GM11168 (cell line): ENCODE measurements at regions not wholly inside any gene's neighbourhood (a gene's known extent, or its start where the extent isn't known, plus 50 kb on each side); places are given as distances from the start of the nearest gene placed in this dataset.

Source experiments
- in situ Hi-C: fragments of 300-500 bp; cut with MboI; formaldehyde crosslinking; loops from one replicate; pipeline ENCODE4 v1.12.0; 2022; ENCODE audit warnings: low sequenced_read_pairs; ENCODE audit not compliant: unreplicated experiment

DNA sequence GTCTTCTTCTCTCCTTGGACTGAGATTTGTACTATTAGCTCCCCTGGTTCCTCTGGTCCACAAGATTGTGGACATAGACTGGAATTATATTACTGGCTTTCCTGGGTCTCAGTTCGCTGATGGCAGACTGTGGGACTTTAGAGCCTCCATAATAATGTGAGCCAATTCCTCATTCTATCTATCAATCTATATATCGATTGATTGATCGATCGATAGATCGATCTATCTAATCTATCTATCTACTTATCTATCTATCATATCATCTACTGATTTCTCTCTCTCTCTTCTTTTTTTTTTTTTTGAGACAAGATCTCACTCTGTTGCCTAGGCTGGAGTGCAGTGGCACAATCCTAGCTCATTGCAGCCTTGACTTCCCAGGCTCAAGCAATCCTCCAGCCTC lies 51.5 kb upstream of the DDR1 start:
- in situ Hi-C loops = no loop called here

DNA sequence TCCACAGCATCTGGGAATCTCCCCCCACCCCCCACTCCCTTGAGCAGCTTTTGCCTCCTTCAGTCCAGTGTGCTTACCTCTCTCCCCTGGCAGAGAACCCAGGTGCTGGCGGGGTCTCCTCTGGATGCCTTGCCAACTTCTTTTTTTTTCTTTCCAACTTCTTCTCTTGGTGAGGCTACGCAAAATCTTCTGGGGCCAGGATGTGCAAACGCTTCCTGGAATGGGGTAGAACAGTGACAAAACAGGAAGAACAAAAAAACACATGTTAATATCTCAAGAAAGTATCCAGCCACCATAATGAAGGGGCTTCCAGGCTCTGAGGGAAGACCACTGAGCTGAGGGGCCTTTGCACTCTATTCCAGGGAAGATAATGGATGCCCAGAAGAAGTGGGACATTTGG lies 53.9 kb upstream of the DDR1 start:
- in situ Hi-C loops = no loop called here

DNA sequence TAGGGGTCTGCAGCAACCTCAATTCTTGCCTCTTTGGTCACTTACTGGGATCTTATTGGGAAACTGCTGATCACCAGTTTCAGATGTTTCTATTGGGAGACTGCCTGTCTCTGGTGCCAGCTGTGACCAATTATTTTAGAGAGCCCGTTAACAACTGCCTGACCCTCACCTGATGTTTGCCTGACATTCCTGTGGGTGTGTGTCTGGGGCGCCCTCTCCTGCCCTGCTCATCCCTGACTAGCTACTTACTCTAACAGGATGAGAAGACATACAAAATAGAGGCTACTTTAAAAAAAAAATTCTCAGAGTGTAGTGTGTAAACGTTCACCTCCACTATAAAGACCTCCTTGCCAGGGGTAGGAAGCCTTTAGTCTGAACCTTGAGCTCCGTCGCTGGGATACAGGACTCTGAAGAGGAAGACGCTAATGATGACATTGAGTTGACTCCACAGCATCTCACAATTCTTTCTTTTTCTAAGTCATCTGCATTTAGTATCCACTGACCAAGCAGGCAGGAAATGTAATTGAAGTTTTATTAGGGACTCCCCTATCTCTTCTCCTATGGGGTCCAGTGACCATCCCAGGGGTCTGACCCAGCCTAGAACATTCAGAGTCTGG lies 54.6 kb upstream of the DDR1 start:
- in situ Hi-C loops = no loop called here

DNA sequence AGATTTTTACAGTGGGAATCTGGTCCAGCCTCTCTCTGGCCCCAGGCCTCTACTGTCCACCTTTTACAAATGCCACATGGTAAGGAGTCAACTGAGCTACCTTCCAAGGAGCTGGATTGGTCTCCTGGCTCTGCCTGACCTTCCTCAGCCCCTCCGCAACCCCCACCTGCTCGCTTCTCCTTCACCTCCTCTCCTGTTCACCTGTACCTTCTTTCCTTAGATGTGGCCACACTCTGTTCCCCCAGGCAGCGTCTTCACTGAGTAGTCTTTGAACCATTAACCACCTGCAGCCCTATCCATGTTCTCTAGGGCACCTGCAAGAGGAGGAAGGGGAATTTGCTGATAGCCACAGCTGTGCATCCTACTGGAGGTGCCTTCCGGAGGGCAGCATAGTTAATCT lies 55.3 kb upstream of the DDR1 start:
- in situ Hi-C loops = no loop called here

DNA sequence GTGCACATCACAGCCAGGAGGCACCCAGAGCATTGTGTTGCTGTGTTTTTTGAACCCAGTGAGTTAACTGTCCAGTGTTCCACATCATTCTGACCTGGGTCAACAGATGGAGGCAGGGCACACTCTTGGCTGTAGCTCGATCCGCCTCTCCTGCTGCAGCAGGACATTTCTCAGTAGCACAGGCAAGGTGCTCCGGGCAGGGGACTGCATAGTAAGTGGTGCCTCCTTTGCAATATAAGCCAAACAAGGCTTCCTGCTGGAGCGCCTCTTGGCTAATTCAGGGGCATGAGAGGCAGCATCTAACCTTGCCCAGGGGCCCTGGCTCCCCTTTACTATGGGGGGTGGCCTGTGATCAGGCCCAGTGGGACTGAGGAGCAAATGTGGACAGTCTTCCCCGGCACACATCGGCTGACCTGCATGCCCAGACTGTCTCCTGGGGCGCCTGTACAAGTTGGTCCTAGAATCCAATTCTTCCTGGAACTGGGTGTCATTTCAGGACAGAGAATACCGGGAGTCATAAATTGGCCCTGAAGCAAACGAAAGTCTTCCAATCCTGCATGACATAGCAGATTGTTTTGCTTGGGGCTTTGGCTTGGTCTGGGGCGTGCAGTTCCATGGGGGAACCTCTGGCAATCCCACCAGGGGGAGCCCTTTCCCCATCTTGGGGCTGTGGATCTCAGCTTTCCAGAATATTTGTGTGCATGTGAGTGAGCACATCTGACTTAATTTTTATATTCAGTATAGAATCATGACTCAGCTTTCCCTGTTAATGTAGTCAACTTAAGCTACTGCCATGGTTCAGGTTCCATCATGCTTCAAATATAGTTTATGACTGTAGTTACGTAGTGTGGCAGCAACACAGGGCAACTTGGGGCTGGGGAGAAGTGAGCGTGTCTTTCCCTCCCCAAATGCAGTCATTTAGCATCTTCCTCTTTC lies 56.0 kb upstream of the DDR1 start:
- in situ Hi-C loops = no loop called here

DNA sequence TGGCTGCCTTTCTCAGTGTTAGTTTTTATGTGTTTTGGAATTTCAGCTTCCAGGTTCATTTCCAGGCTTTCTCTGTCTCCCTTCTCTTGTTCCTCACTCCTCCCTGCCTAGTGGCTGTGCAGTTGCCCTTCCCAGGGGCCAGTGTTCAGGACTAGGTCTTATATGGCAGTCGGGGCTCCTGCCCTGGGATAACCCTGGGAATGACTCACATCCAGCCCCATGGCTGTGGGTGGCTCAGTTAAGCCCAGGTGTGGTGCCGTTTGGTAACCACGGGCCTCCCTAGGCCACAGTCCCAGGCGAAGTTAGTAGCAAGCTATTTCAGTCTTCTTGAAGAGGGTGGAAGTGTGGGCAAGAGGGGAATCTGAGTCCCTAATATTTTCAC lies 57.4 kb upstream of the DDR1 start:
- in situ Hi-C loops = no loop called here

DNA sequence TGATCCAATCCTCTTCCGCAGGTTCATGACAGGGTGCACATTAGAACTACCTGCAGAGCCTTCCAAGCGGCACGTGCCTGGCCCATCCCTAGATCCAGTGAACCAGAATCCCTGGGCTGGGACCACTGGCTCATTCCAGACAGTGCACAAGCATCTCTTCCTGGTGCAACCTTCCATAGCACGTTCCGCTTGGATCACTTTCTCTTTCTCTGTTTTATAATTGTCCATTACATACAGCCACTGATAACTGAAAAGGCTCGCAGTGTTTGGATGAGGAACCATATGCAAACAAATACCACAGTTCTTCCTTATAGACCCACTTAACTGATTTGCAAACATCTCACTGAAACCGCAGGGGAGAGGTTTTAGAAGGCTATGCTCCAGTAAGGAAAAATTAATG lies 59.6 kb upstream of the DDR1 start:
- in situ Hi-C loops = loop anchor here (5.0 kb wide), 1 partner anchor 263 kb away; no protein-coding TSS in a partner anchor

DNA sequence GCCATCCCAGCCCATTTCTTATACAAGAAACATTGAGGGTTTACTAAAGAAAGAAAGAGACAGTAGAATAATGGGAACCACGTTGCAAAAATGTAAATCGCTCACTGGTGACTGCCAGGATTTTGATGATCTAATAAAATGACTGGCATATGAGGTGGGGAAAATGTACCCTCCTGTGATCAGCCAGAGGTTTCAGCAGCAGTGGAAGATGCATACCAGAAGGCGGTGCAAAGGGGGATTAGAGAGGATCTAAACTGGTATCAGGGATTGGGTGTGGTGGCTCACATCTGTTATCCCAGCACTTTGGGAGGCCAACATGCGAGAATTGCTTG lies 60.8 kb upstream of the DDR1 start:
- in situ Hi-C loops = loop anchor here (5.0 kb wide), 1 partner anchor 264 kb away; no protein-coding TSS in a partner anchor

DNA sequence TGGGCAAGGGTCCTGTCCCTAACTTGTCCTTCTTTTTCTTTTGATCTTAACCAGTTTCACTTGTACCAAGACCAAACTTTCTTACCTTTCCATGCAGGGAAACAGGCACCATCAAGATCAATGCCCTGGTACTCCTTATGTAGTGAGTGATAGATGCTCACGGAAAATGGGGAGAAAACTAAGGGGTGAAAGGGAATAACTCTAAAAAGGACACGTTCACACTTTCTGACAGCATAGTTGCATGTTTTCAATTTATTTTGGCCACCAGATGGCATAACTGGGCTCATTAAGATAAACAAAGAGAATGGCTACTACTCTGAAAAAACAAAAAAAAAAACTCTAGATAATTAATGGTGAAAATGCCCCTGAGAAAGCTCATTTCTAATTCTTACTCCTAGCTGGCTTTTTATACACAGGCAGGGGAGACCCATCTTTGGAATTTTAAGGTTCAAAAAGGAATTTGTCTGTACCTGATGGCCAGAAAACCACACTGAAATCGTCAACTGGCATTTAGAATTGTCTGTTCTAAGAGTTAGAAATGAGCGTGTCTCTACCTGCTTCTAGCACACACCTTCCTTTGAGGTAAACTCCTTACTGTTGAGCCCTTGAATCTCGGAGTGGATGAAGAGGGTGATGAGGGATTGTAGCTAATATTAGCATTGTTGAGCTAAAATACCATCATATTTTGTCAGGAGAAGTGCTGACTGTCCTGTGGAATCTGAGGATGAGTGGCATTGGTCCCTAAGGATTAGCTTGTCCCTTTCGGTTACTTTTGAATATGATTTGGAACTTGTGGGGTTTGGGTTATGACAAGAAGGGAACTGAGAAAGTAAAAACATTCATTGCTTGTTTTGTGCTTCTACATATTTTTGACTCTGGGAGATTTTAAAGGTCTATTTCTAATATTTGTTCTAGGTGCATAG lies 62.2 kb upstream of the DDR1 start:
- in situ Hi-C loops = loop anchor here (5.0 kb wide), 1 partner anchor 265 kb away; no protein-coding TSS in a partner anchor

DNA sequence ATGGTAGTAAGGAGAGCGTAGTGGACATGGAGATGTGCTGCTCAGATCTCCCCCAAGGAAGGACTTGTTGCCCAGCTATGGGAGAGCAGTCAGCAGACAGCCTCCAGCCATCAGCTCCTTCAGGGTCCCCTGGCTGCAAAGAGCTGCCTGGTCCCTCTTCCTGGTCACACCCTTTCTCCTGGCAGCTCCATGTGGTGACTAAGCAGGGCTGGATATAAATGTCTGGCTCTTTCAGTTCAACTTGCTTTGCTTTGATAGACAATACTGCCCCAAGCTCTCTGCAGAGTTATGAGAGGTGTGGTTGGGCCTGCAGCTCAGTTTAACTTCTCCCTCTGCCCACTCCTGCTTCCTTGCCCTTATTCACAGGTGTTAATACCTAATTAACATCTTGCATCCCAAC lies 64.1 kb upstream of the DDR1 start:
- in situ Hi-C loops = loop anchor here (5.0 kb wide), 1 partner anchor 267 kb away; no protein-coding TSS in a partner anchor

DNA sequence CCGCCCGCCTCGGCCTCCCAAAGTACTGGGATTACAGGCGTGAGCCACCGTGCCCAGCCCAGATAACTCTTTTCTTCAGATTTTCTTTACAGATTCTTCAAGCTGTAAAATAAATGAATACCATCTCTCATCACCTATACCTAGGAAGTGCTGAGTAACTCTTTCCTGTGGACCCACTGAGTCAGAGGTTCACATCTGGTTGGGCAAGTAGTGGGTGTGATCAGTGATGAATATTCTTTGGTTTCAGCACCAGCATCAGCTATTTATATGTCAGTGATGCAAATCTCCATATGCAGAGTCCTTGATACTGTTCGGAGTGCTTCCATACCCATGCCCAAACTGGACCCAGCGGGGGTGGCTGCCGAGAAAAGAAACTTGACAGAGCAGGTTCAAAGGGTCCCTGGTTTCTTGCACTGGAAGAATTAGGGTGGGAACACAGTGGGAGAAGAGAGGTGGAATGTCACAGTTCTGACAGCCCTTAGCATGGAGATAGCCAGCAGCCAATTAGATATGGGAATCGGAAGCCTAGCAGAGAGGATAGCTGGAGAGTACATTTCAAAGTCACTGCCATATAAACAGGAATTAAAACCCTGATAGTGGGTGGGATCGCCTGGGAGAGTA lies 64.9 kb upstream of the DDR1 start:
- in situ Hi-C loops = loop anchor here (5.0 kb wide), 1 partner anchor 82 kb away; no protein-coding TSS in a partner anchor

DNA sequence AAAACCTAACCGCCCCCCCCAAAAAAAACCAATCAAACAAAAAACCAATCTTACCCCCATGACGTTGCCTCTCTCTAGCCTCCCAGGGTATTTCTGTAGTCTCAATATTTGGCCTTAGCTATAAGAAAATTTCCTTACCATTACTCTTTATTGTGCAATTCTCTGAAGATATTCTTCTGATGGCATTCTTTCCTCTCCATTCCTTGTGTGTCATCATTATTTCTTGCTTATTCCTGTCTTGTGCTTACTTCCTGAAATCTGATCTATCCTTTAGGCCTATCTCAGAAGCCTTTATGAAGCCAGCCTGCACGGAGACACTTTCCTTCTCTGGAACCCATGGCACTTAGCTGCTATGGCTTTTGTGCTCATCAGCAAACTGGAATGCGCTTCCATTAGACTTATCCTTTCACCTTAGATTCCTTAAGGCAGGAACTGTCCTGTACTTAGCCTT lies 65.9 kb upstream of the DDR1 start:
- in situ Hi-C loops = loop anchor here (5.0 kb wide), 1 partner anchor 81 kb away; no protein-coding TSS in a partner anchor

DNA sequence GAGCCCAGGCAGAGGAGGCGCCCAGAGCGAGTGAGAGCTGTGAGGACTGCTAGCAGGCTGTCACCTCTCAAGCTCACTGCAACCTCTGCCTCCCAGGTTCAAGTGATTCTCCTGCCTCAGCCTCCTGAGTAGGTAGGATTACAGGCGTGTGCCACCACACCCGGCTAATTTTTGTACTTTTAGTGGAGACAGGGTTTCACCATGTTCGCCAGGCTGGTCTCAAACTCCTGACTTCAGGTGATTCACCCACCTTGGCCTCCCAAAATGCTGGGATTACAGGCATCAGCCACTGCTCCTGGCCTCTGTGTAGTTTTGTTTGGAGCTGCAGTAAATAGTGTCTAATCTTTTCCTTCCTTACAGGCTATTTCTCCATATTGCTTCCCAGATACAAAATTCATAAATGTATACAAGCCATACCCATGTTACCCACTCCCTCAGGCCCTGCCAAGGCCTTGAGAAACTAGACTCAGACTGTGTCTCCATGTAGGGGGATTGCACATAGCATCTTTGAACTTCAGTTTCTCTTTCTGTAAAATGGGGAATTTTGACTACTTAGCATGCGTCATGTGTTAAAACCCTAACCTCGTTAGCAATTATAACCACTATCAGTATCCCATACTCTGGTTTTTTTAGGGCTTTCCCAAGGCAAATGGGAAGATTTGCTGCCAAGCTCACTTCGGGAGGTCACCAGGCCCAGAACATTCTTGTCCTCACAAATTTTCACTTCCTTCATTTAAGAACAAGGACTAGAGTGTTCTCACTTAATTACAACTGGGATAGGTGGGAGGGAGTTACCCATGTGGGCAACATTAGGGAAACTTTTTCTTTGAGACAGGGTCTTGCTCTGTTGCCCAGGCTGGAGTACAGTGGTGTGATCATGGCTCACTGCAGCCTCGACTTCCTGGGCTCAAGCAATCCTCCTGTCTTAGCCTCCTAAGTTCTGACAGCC lies 67.3 kb upstream of the DDR1 start:
- in situ Hi-C loops = loop anchor here (5.0 kb wide), 1 partner anchor 80 kb away; no protein-coding TSS in a partner anchor

DNA sequence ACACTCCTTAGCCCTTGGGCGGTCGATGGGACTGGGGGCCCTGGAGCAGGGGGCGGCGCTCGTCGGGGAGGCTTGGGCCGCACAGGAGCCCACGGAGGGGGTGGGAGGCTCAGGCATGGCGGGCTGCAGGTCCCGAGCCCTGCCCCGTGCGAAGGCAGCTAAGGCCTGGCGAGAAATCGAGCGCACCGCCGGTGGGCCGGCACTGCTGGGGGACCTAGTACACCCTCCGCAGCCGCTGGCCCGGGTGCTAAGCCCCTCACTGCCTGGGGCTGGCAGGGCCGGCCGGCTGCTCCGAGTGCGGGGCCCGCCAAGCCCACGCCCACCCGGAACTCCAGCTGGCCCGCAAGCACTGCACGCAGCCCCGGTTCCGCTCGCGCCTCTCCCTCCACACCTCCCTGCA lies 68.0 kb upstream of the DDR1 start:
- in situ Hi-C loops = loop anchor here (5.0 kb wide), 1 partner anchor 79 kb away; no protein-coding TSS in a partner anchor

DNA sequence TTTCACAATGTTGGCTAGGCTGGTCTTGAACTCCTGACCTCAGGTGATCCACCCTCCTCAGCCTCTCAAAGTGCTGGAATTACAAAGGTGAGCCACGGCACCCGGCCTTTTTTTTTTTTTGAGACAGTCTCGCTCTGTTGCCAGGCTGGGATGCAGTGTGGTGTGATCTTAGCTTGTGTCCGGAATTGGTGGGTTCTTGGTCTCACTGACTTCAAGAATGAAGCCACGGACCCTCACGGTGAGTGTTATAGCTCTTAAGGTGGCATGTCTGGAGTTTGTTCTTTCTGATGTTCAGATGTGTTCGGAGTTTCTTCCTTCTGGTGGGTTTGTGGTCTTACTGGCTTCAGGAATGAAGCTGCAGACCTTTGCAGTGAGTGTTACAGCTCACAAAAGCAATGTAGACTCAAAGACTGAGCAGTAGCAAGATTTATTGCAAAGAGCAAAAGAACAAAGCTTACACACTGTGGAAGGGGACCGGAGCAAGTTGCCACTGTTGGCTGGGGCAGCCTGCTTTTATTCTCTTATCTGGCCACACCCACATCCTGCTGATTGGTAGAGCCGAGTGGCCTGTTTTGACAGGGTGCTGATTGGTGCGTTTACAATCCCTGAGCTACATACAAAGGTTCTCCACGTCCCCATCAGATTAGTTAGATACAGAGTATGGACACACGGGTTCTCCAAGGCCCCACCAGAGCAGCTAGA lies 69.1 kb upstream of the DDR1 start:
- in situ Hi-C loops = loop anchor here (5.0 kb wide), 1 partner anchor 78 kb away; no protein-coding TSS in a partner anchor

DNA sequence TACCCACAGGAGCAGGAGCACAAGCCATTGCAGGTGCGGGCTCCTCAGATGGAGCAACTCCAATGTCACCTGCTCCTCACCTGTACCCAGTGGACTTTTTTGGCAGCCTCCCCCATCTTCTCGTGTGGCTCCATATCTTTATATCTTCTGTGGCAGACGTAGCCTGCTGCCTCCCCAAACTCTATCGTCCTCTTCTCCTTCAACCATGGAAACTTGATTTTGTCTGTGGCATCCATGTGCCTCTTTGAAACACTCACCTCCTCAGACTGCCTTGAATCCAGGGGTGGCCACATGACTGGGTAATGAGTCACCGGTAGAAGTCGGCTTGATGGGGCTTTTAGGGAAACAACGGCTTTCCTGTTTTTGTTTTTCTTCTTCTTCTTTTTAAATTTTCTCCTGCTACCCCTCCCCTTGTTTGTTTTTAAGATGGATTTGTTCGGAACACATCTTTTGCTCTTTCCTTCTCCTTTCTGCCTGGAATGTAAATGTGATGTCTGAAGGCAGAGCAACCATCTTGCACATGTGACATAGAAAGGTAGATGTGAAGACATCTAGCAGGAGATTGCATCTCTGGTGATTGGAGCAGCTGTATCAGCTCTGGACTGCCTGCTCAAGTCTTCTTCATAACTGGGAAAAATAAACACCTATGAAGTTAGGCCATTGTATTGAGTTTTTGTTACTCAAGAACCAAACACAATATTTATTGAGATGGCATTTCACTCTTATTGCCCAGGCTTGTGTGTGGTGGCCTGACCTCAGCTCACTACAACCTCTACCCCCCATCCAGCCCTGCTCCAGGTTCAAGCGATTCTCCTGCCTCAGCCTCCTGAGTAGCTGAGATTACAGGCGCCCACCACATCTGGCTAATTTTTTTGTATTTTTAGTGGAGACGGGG lies 69.9 kb upstream of the DDR1 start:
- in situ Hi-C loops = loop anchor here (5.0 kb wide), 1 partner anchor 77 kb away; no protein-coding TSS in a partner anchor

DNA sequence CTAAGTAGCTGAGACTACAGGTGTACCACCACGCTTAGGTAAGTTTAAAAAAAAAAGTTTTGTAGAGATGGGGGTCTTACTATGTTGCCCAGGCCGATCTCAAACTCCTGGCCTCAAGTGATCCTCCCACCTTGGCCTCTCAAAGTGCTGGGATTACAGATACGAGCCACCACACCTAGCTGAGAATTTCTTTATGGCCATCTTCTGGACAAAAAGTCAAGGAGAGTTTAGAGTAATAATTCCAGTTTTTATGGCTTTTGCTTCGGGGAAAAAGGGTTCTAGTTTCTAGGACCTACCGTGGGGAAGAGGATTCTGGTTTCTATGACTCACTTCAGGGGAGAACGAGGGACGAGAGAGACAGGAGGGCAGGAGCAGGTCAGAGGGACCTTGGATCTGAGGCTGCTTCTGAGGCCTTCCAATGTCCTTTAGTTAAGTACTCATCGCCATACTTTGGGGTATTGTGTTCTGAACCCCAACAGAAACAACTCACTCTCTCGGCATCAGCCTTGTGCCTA lies 69.3 kb upstream of the IER3 start:
- in situ Hi-C loops = no loop called here
